GM21360 (cell line): ENCODE measurements at regions not wholly inside any gene's neighbourhood (a gene's known extent, or its start where the extent isn't known, plus 50 kb on each side); places are given as distances from the start of the nearest gene placed in this dataset.
"Not testable (repeated sequence)": the region's sequence is repeated elsewhere in the genome, so short reads cannot be mapped to it uniquely, and the experiment has no call there.

Experiments
- ATAC-seq: cut with Tn5 transposase; IDR thresholded peaks from one replicate; pipeline ENCODE4 v1.9.1; 2021; ENCODE audit warnings: mild to moderate bottlenecking, moderate library complexity; ENCODE audit not compliant: unreplicated experiment

- no peak for ATAC-seq
Observed at GRCh38 chr3:153539263-153539662, 377.2 kb downstream of the RAP2B start.

- no peak for ATAC-seq
Observed at GRCh38 chr3:153545471-153545870, 383.4 kb downstream of the RAP2B start.

GRCh38 chr3:153547970-153548369 lies 385.9 kb downstream of the RAP2B start:
- ATAC-seq = no peak

- ATAC-seq = not testable (repeated sequence)
Observed at GRCh38 chr3:153549686-153550085, 387.7 kb downstream of the RAP2B start.

- no peak for ATAC-seq
Observed at GRCh38 chr3:153551536-153552285, 389.7 kb downstream of the RAP2B start.

- no peak for ATAC-seq
Observed at GRCh38 chr3:153552887-153553604, 391.0 kb downstream of the RAP2B start.

- no peak for ATAC-seq
Observed at GRCh38 chr3:153553605-153553945, 391.5 kb downstream of the RAP2B start.

GRCh38 chr3:153555919-153556318 lies 393.9 kb downstream of the RAP2B start:
- no peak for ATAC-seq

GRCh38 chr3:153559366-153559765 lies 397.3 kb downstream of the RAP2B start:
- not testable (repeated sequence) for ATAC-seq

- no peak for ATAC-seq
Observed at GRCh38 chr3:153567011-153567410, 405.0 kb downstream of the RAP2B start.

GRCh38 chr3:153567556-153567955 lies 405.5 kb downstream of the RAP2B start:
- no peak for ATAC-seq

GRCh38 chr3:153570481-153570880 lies 408.5 kb downstream of the RAP2B start:
- ATAC-seq = not testable (repeated sequence)

GRCh38 chr3:153572165-153572564 lies 410.1 kb downstream of the RAP2B start:
- ATAC-seq = no peak

GRCh38 chr3:153572654-153573053 lies 410.6 kb downstream of the RAP2B start:
- no peak for ATAC-seq

- no peak for ATAC-seq
Observed at GRCh38 chr3:153573481-153573880, 411.5 kb downstream of the RAP2B start.

- ATAC-seq = no peak
Observed at GRCh38 chr3:153574445-153574844, 412.4 kb downstream of the RAP2B start.

- no peak for ATAC-seq
Observed at GRCh38 chr3:153577059-153577736, 415.2 kb downstream of the RAP2B start.

GRCh38 chr3:153578046-153578445 lies 416.0 kb downstream of the RAP2B start:
- no peak for ATAC-seq

- ATAC-seq = no peak
Observed at GRCh38 chr3:153590051-153590450, 428.0 kb downstream of the RAP2B start.

- ATAC-seq = no peak
Observed at GRCh38 chr3:153591561-153592245, 429.7 kb downstream of the RAP2B start.

- ATAC-seq = no peak
Observed at GRCh38 chr3:153595186-153595815, 433.3 kb downstream of the RAP2B start.
